Osteocyte (in vitro differentiated cells): ENCODE measurements at regions not wholly inside any gene's neighbourhood (a gene's known extent, or its start where the extent isn't known, plus 50 kb on each side); places are given as distances from the start of the nearest gene placed in this dataset.

Experiments
- DNase-seq: peaks from one replicate; pipeline ENCODE4 v3.0.0; 2021; ENCODE audit warnings: mixed read lengths; ENCODE audit not compliant: unreplicated experiment; ENCODE audit errors: extremely low spot score
- H3K27ac Mint-ChIP-seq: one replicate; pipeline ENCODE4 v1.8.0; 2021; ENCODE audit warnings: mild to moderate bottlenecking, mixed read lengths; ENCODE audit not compliant: unreplicated experiment
- H3K27me3 Mint-ChIP-seq: one replicate; pipeline ENCODE4 v1.8.0; 2021; ENCODE audit warnings: mixed read lengths; ENCODE audit not compliant: unreplicated experiment
- H3K36me3 Mint-ChIP-seq: one replicate; pipeline ENCODE4 v1.8.0; 2021; ENCODE audit warnings: mixed read lengths; ENCODE audit not compliant: unreplicated experiment
- H3K4me1 Mint-ChIP-seq: one replicate; pipeline ENCODE4 v1.8.0; 2021; ENCODE audit warnings: mixed read lengths; ENCODE audit not compliant: unreplicated experiment
- H3K4me3 Mint-ChIP-seq: one replicate; pipeline ENCODE4 v1.8.0; 2021; ENCODE audit warnings: mild to moderate bottlenecking, moderate library complexity, mixed read lengths; ENCODE audit not compliant: unreplicated experiment
- H3K9me3 Mint-ChIP-seq: one replicate; pipeline ENCODE4 v1.8.0; 2021; ENCODE audit warnings: mixed read lengths; ENCODE audit not compliant: unreplicated experiment
- CTCF ChIP-seq: fragments of 200-600 bp; sonication (generic); IDR thresholded peaks from 2 replicates; pipeline ENCODE4 v1.5.0; 2021; ENCODE audit warnings: antibody characterized with exemption, mild to moderate bottlenecking, moderate library complexity

GRCh38 chr15:96153929-96154328 lies 176.6 kb upstream of the NR2F2 start:
- H3K9me3 Mint-ChIP-seq, result no peaks in the 10 kb centered on the region
- H3K4me1 Mint-ChIP-seq, result no peaks in the 10 kb centered on the region
- no peak overlapping the region for H3K27ac Mint-ChIP-seq
- no peak overlapping the region for H3K4me3 Mint-ChIP-seq
- DNase-seq, result no peak
- peaks cover 9% of the 10 kb centered on the region for H3K36me3 Mint-ChIP-seq
- no peaks in the 10 kb centered on the region for H3K27me3 Mint-ChIP-seq
- TF ChIP-seq CTCF, result no peak

DNA sequence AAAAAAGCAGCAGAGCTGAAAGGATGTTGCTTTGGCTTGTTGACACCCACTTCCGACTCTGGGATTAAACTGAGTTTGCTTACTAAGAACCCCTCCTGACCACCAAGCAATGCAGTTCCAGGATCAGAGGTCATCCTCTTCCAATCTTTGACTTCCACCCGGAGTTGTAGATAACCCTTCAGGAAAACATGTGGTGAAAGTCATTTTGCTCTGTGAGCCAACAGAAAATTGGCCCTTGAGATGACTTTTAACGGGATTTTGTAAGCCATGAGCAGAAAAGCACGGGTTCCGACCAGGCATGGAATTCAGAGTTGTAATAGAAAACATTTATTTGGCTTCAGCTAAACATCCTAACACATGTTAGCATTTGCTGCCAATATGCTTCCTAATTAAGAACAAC lies 171.6 kb upstream of the NR2F2 start:
- no peak for TF ChIP-seq CTCF
- peaks cover 11% of the 10 kb centered on the region for H3K36me3 Mint-ChIP-seq
- H3K4me3 Mint-ChIP-seq, result no peak overlapping the region
- DNase-seq, result no peak
- peaks cover 17% of the 10 kb centered on the region for H3K4me1 Mint-ChIP-seq
- no peaks in the 10 kb centered on the region for H3K9me3 Mint-ChIP-seq
- no peaks in the 10 kb centered on the region for H3K27me3 Mint-ChIP-seq
- no peak overlapping the region for H3K27ac Mint-ChIP-seq

DNA sequence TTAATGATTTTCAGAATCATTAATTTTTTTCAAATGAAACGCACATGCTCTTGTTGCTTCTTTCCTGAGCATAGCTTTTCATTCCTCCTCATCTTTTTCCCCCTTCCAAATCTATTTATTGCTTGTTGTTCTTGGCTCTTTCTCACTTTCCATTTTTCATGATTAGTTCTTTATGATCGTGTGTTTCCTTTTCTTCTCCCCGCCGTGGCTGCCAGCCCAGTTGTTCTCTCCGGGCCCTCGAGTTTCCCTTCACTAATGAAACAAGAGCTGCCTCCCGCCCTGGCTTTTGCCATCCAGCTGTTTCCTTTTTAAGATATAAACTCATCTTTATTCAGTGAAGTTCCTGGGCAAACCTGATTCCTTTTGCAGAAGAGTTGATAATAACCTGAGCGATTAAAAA lies 170.2 kb upstream of the NR2F2 start:
- peaks cover 21% of the 10 kb centered on the region for H3K4me1 Mint-ChIP-seq
- peak overlapping the region; percentile 71 for H3K27ac Mint-ChIP-seq
- peaks cover 11% of the 10 kb centered on the region for H3K36me3 Mint-ChIP-seq
- H3K9me3 Mint-ChIP-seq, result no peaks in the 10 kb centered on the region
- TF ChIP-seq CTCF, result no peak
- H3K4me3 Mint-ChIP-seq, result peak overlapping the region; percentile 36
- no peak for DNase-seq
- H3K27me3 Mint-ChIP-seq, result no peaks in the 10 kb centered on the region

DNA sequence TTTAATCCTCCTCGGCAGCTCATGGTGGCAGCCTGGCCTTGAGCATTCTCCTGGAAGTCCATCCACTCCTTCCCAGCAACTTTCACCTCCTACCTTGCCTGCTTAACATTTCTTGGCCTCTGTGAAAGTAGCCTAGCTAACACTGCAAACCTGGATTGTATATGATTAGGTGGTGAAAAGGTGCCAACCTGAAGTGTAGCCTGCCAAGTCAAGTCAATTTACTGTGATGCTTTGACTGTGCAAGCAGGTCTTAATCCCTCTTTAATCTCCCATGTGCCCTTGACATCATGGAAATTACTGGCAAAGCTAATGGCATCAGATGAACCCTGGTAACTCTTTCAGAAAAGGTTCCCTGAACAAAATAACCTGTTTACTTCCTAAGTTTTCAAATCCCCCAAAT lies 169.7 kb upstream of the NR2F2 start:
- no peak for DNase-seq
- TF ChIP-seq CTCF, result no peak
- H3K36me3 Mint-ChIP-seq, result peaks cover 11% of the 10 kb centered on the region
- no peaks in the 10 kb centered on the region for H3K9me3 Mint-ChIP-seq
- H3K27me3 Mint-ChIP-seq, result no peaks in the 10 kb centered on the region
- H3K4me3 Mint-ChIP-seq, result no peak overlapping the region
- H3K4me1 Mint-ChIP-seq, result peaks cover 23% of the 10 kb centered on the region
- H3K27ac Mint-ChIP-seq, result no peak overlapping the region

DNA sequence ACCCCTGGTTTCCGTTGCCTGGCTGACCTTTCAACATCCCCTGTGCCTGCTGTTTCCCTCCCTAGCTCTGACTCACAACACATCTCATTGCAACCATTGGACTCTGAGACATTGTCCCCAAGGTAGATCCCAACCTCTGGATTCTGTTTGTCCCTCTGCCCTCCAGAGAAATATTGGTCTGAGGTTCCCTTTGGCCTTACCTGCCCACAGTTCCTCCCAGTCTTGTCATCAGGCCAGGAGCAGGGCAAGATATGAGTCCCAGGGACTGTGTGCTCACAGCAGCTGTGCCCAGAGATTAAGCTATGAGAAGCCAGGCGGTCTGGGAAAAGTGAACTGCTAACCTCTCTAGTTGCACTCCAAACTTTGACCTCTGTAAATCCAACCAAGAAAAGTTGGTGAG lies 168.2 kb upstream of the NR2F2 start:
- H3K4me3 Mint-ChIP-seq, result no peak overlapping the region
- H3K27ac Mint-ChIP-seq, result no peak overlapping the region
- H3K4me1 Mint-ChIP-seq, result peaks cover 36% of the 10 kb centered on the region
- DNase-seq, result no peak
- H3K9me3 Mint-ChIP-seq, result no peaks in the 10 kb centered on the region
- no peak for TF ChIP-seq CTCF
- no peaks in the 10 kb centered on the region for H3K27me3 Mint-ChIP-seq
- peaks cover 11% of the 10 kb centered on the region for H3K36me3 Mint-ChIP-seq
